IMR-90 (cell line): ENCODE measurements at regions not wholly inside any gene's neighbourhood (a gene's known extent, or its start where the extent isn't known, plus 50 kb on each side); places are given as distances from the start of the nearest gene placed in this dataset.

ENCODE experiments used
- ATAC-seq: fragments of 200-7000 bp; cut with Tn5 transposase; 2 replicates; pipeline ENCODE4 v1.9.1; 2020; ENCODE audit warnings: low read depth, mild to moderate bottlenecking, moderate library complexity
- BruUV-seq: library from RNA; stranded (reverse); fragments of 400-500 nt; replicated peaks from 2 replicates; lab custom pipeline; 2021; lab: Mats Ljungman, UMichigan
- CTCF ChIA-PET: fragments of 300-600 bp; formaldehyde crosslinking; extraction: SDS; loops from one replicate; lab custom pipeline; 2021; ENCODE audit warnings: antibody characterized with exemption; lab: Yijun Ruan, JAX
- POLR2A ChIA-PET: fragments of 300-600 bp; sonication (Branson Sonifier 250); formaldehyde crosslinking; loops from one replicate; lab custom pipeline; 2022; ENCODE audit warnings: antibody characterized with exemption; ENCODE audit not compliant: unreplicated experiment; lab: Charles Lee
- DNase-seq: peaks from one replicate; pipeline ENCODE4 v3.0.0; 2013
- H2AFZ ChIP-seq: replicated peaks from 2 replicates; pipeline ENCODE3; 2013; ENCODE audit warnings: low read length, mild to moderate bottlenecking; ENCODE audit not compliant: poor library complexity
- H2AK5ac ChIP-seq: 2 replicates; pipeline ENCODE4 v1.6.1; 2013; ENCODE audit warnings: low read depth, low read length, inconsistent platforms
- H2AK9ac ChIP-seq: replicated peaks from 2 replicates; pipeline ENCODE3; 2013; ENCODE audit warnings: mild to moderate bottlenecking, low read depth, low read length, moderate library complexity; ENCODE audit not compliant: poor library complexity
- H2BK120ac ChIP-seq: 2 replicates; pipeline ENCODE4 v1.6.1; 2013; ENCODE audit warnings: low read depth, low read length, inconsistent platforms
- H2BK15ac ChIP-seq: 3 replicates; pipeline ENCODE4 v1.6.1; 2013; ENCODE audit warnings: low read depth, low read length, inconsistent platforms
- H2BK20ac ChIP-seq: 2 replicates; pipeline ENCODE4 v1.6.1; 2013; ENCODE audit warnings: low read depth, mild to moderate bottlenecking, inconsistent platforms, low read length, moderate library complexity
- H2BK5ac ChIP-seq: 2 replicates; pipeline ENCODE4 v1.6.1; 2013; ENCODE audit warnings: mild to moderate bottlenecking, low read depth, low read length, inconsistent platforms; ENCODE audit not compliant: poor library complexity, severe bottlenecking
- H3K14ac ChIP-seq: replicated peaks from 2 replicates; pipeline ENCODE4 v1.6.1; 2013; ENCODE audit warnings: low read depth, low read length, inconsistent platforms
- H3K18ac ChIP-seq: 2 replicates; pipeline ENCODE4 v1.6.1; 2013; ENCODE audit warnings: low read depth, low read length, control low read depth
- H3K23ac ChIP-seq: 2 replicates; pipeline ENCODE4 v1.6.1; 2013; ENCODE audit warnings: low read depth, low read length, inconsistent platforms
- H3K27ac ChIP-seq: 2 replicates; pipeline ENCODE4 v1.5.1; 2013; ENCODE audit warnings: mild to moderate bottlenecking, control low read depth, low read length; ENCODE audit not compliant: insufficient read depth
- H3K27me3 ChIP-seq: 2 replicates; pipeline ENCODE4 v1.6.1; 2013; ENCODE audit warnings: low read length; ENCODE audit not compliant: control insufficient read depth, insufficient read depth
- H3K36me3 ChIP-seq: 2 replicates; pipeline ENCODE4 v1.6.1; 2013; ENCODE audit warnings: low read length, mixed read lengths; ENCODE audit not compliant: control insufficient read depth, insufficient read depth
- H3K4ac ChIP-seq: 2 replicates; pipeline ENCODE4 v1.6.1; 2013; ENCODE audit warnings: low read depth, low read length, inconsistent platforms
- H3K4me1 ChIP-seq: 2 replicates; pipeline ENCODE4 v1.6.1; 2013; ENCODE audit warnings: low read length, mixed read lengths; ENCODE audit not compliant: control insufficient read depth, insufficient read depth
- H3K4me2 ChIP-seq: 2 replicates; pipeline ENCODE4 v1.6.1; 2013; ENCODE audit warnings: low read depth, mild to moderate bottlenecking, control low read depth, low read length, moderate library complexity
- H3K4me3 ChIP-seq: 2 replicates; pipeline ENCODE4 v1.5.1; 2013; ENCODE audit warnings: low read depth, mild to moderate bottlenecking, control low read depth, low read length, moderate library complexity; ENCODE audit not compliant: insufficient read depth
- H3K56ac ChIP-seq: 2 replicates; pipeline ENCODE4 v1.6.1; 2013; ENCODE audit warnings: low read length, inconsistent platforms; ENCODE audit not compliant: insufficient read depth; ENCODE audit errors: extremely low read depth
- H3K79me1 ChIP-seq, 2 experiments: 2 replicates each; pipeline ENCODE4 v1.6.1; 2013; ENCODE audit warnings: low read length in 2 of 2, inconsistent platforms in 1 of 2, low read depth in 1 of 2
- H3K9ac ChIP-seq: 2 replicates; pipeline ENCODE4 v1.6.1; 2013; ENCODE audit warnings: low read depth, low read length, control low read depth
- H3K9me1 ChIP-seq: 2 replicates; pipeline ENCODE4 v1.6.1; 2013; ENCODE audit warnings: low read length, inconsistent platforms; ENCODE audit not compliant: insufficient read depth
- H3K9me3 ChIP-seq: 2 replicates; pipeline ENCODE4 v1.6.1; 2013; ENCODE audit warnings: low read length; ENCODE audit not compliant: control insufficient read depth, insufficient read depth
- H4K20me1 ChIP-seq: 2 replicates; pipeline ENCODE4 v1.6.1; 2013; ENCODE audit warnings: low read length, inconsistent platforms; ENCODE audit not compliant: insufficient read depth
- H4K5ac ChIP-seq: 2 replicates; pipeline ENCODE4 v1.6.1; 2013; ENCODE audit warnings: mild to moderate bottlenecking, low read depth, low read length, control low read depth
- H4K8ac ChIP-seq, 2 experiments: 2 replicates each; pipeline ENCODE4 v1.6.1; 2013; ENCODE audit warnings: low read depth in 2 of 2, low read length in 2 of 2, control low read depth in 1 of 2, inconsistent platforms in 1 of 2
- H4K91ac ChIP-seq: 2 replicates; pipeline ENCODE4 v1.6.1; 2013; ENCODE audit warnings: low read depth, low read length, inconsistent platforms; ENCODE audit not compliant: insufficient read depth
- BHLHE40 ChIP-seq: fragments of 150-350 bp; IDR thresholded peaks from 2 replicates; pipeline ENCODE4 v1.6.1; 2016; ENCODE audit warnings: mild to moderate bottlenecking, low read depth, low read length
- CEBPB ChIP-seq: IDR thresholded peaks from 2 replicates; pipeline ENCODE4 v1.6.1; 2012; ENCODE audit warnings: low read depth, low read length, improper control_type of control experiment
- CHD1 ChIP-seq: IDR thresholded peaks from 2 replicates; pipeline ENCODE4 v1.6.1; 2012; ENCODE audit warnings: low read depth, low read length, improper control_type of control experiment
- CTCF ChIP-seq: conservative IDR thresholded peaks from 2 replicates; pipeline ENCODE4 v1.5.1; 2012; ENCODE audit warnings: mild to moderate bottlenecking, low read depth, low read length, improper control_type of control experiment
- ELK1 ChIP-seq: fragments of 150-350 bp; IDR thresholded peaks from 2 replicates; pipeline ENCODE4 v1.6.1; 2016; ENCODE audit warnings: low read depth, mild to moderate bottlenecking, low read length, moderate library complexity, borderline replicate concordance
- FOS ChIP-seq: fragments of 150-350 bp; IDR thresholded peaks from 2 replicates; pipeline ENCODE4 v1.6.1; 2016; ENCODE audit warnings: low read depth, low read length
- MAFK ChIP-seq: IDR thresholded peaks from 2 replicates; pipeline ENCODE4 v1.6.1; 2012; ENCODE audit warnings: low read depth, low read length, improper control_type of control experiment
- MAZ ChIP-seq: IDR thresholded peaks from 2 replicates; pipeline ENCODE4 v1.6.1; 2012; ENCODE audit warnings: low read depth, mild to moderate bottlenecking, low read length, improper control_type of control experiment, moderate library complexity, borderline replicate concordance
- MXI1 ChIP-seq: IDR thresholded peaks from 2 replicates; pipeline ENCODE4 v1.6.1; 2012; ENCODE audit warnings: low read depth, mild to moderate bottlenecking, low read length, moderate library complexity, borderline replicate concordance
- NFE2L2 ChIP-seq: fragments of 150-350 bp; IDR thresholded peaks from 2 replicates; pipeline ENCODE4 v1.6.1; 2016; ENCODE audit warnings: low read depth, mild to moderate bottlenecking, low read length
- POLR2A ChIP-seq: IDR thresholded peaks from 2 replicates; pipeline ENCODE4 v1.6.1; 2012; ENCODE audit warnings: mild to moderate bottlenecking, low read depth, low read length
- RAD21 ChIP-seq: IDR thresholded peaks from 2 replicates; pipeline ENCODE4 v1.6.1; 2012; ENCODE audit warnings: low read length, improper control_type of control experiment
- RCOR1 ChIP-seq: IDR thresholded peaks from 2 replicates; pipeline ENCODE4 v1.6.1; 2012; ENCODE audit warnings: mild to moderate bottlenecking, low read length, improper control_type of control experiment; ENCODE audit not compliant: insufficient replicate concordance
- SMC3 ChIP-seq: fragments of 150-350 bp; IDR thresholded peaks from 2 replicates; pipeline ENCODE4 v1.6.1; 2016; ENCODE audit warnings: low read depth, mild to moderate bottlenecking, antibody characterized with exemption, low read length, moderate library complexity
- USF2 ChIP-seq: fragments of 150-350 bp; IDR thresholded peaks from 2 replicates; pipeline ENCODE4 v1.6.1; 2017; ENCODE audit warnings: mild to moderate bottlenecking, antibody characterized with exemption, low read length, low read depth
- WGBS, 2 experiments: methylation state at CpG; one replicate each; pipeline versions ENCODE4 v1.1.5 to v1.1.7; 2013; ENCODE audit warnings: missing lambda C conversion rate in 2 of 2; ENCODE audit not compliant: insufficient read length in 1 of 2; ENCODE audit errors: extremely low coverage in 2 of 2; 5-methylcytosine and 5-hydroxymethylcytosine counted together
- dilution Hi-C: fragments of 300-500 bp; cut with HindIII; formaldehyde crosslinking; loops from one replicate; pipeline ENCODE4 v1.14.3; 2018; ENCODE audit warnings: low sequenced_read_pairs; ENCODE audit not compliant: unreplicated experiment
- in situ Hi-C: fragments of 300-500 bp; cut with MboI; formaldehyde crosslinking; loops from 3 replicates; pipeline ENCODE4 v1.14.3; 2019; ENCODE audit warnings: low sequenced_read_pairs, inconsistent platforms, mixed read lengths
- intact Hi-C: fragments of 100-400 bp; cut with micrococcal nuclease; formaldehyde crosslinking; loops from 2 replicates; pipeline ENCODE4 v1.10.0; 2022

GRCh38 chr6:218153-219018 is 73.9 kb upstream of the DUSP22 start:
- no peak overlapping the region for H3K27ac ChIP-seq
- H2AK9ac ChIP-seq, result no peak overlapping the region
- no peak overlapping the region for H3K14ac ChIP-seq
- H3K18ac ChIP-seq, result no peak overlapping the region
- peaks cover under 1% of the 10 kb centered on the region; the same call in 1 of the 2 replicates for H3K27me3 ChIP-seq
- H3K9me3 ChIP-seq, result peaks cover 2% of the 10 kb centered on the region; the same call in 1 of the 2 replicates
- dilution Hi-C loops, result no loop called here
- no peaks in the 10 kb centered on the region for H4K20me1 ChIP-seq
- no peak overlapping the region for H4K91ac ChIP-seq
- H4K5ac ChIP-seq, result no peak overlapping the region
- BruUV-seq, result no TSS peak
- CTCF ChIA-PET, result no interaction called here
- no peak overlapping the region for H3K56ac ChIP-seq
- H3K4me2 ChIP-seq, result no peak overlapping the region
- no peak overlapping the region for H2BK20ac ChIP-seq
- H2BK15ac ChIP-seq, result no peak overlapping the region
- no peak overlapping the region for H2AK5ac ChIP-seq
- intact Hi-C loops, result no loop called here
- POLR2A ChIA-PET, result no interaction called here
- no peak overlapping the region for H3K4me3 ChIP-seq
- H3K79me1 ChIP-seq, result no peaks in the 10 kb centered on the region
- no peak overlapping the region for H3K9ac ChIP-seq
- ATAC-seq (no peak), DNase-seq (no peak)
- no peaks in the 10 kb centered on the region for H3K36me3 ChIP-seq
- no peak overlapping the region for H2BK5ac ChIP-seq
- 91% methylated on average over 3 of the region's 22 CpGs; no CpG with 5 or more reads in 1 of the 2 experiments for WGBS, 2 experiments
- no peak overlapping the region for H3K4ac ChIP-seq
- H2BK120ac ChIP-seq, result no peak overlapping the region
- H3K9me1 ChIP-seq, result no peaks in the 10 kb centered on the region
- H2AFZ ChIP-seq, result no peak overlapping the region
- H3K23ac ChIP-seq, result no peak overlapping the region
- H4K8ac ChIP-seq, result no peak overlapping the region
- in situ Hi-C loops, result no loop called here
- peaks cover 5% of the 10 kb centered on the region for H3K4me1 ChIP-seq
- TF ChIP-seq MAFK (no peak), POLR2A (no peak), RCOR1 (no peak), SMC3 (no peak), ELK1 (no peak), CHD1 (no peak), CTCF (no peak), CEBPB (no peak), USF2 (no peak), BHLHE40 (no peak), MXI1 (no peak), MAZ (no peak), NFE2L2 (no peak), FOS (no peak), RAD21 (no peak)
